ENCODE measurements at regions not wholly inside any gene's neighbourhood (a gene's known extent, or its start where the extent isn't known, plus 50 kb on each side); places are given as distances from the start of the nearest gene placed in this dataset.

GRCh38 chr4:100063355-100063754 lies 113.3 kb upstream of the H2AZ1 start:
- Histone ChIP-seq H3K9me3 (replicated peaks in 1 of 3) (no peaks in the 10 kb centered on the region), H3K36me3 (replicated peaks in 1 of 2) (no peaks in the 10 kb centered on the region), H3K4me1 (replicated peaks in 1 of 2) (no peaks in the 10 kb centered on the region), H3K4me3 (no peak overlapping the region), H3K27me3 (no peaks in the 10 kb centered on the region), H3K27ac (no peak overlapping the region)
- intact Hi-C loops (cut with DNase I): no loop called here
- WGBS, 4 donors: 2 to 37% (median 6%) methylated on average over 2 of the region's 2 CpGs
- DNase-seq: no peak
- no peak for TF ChIP-seq POLR2A (IDR thresholded peaks at IDR 0.05)
- TF ChIP-seq CTCF (IDR thresholded peaks at IDR 0.05): peak in 3 of 6 experiments; percentile 11 to 22 (median 11)

GRCh38 chr4:100062921-100063320 lies 112.8 kb upstream of the H2AZ1 start:
- no peak overlapping the region for H3K4me3 ChIP-seq
- no peak overlapping the region for H3K27ac ChIP-seq
- H3K36me3 ChIP-seq (replicated peaks in 1 of 2): no peaks in the 10 kb centered on the region
- no peaks in the 10 kb centered on the region for H3K9me3 ChIP-seq (replicated peaks in 1 of 3)
- no peak for DNase-seq
- intact Hi-C loops (cut with DNase I): no loop called here
- H3K4me1 ChIP-seq (replicated peaks in 1 of 2): no peaks in the 10 kb centered on the region
- no peak for TF ChIP-seq POLR2A (IDR thresholded peaks at IDR 0.05)
- no peak for TF ChIP-seq CTCF (IDR thresholded peaks at IDR 0.05)
- H3K27me3 ChIP-seq: no peaks in the 10 kb centered on the region

- Histone ChIP-seq H3K36me3 (replicated peaks in 1 of 2) (no peaks in the 10 kb centered on the region), H3K9me3 (replicated peaks in 1 of 3) (no peaks in the 10 kb centered on the region), H3K27ac (no peak overlapping the region), H3K4me3 (no peak overlapping the region), H3K4me1 (replicated peaks in 1 of 2) (no peaks in the 10 kb centered on the region), H3K27me3 (no peaks in the 10 kb centered on the region)
- WGBS, 4 donors: 62 to 74% (median 67%) methylated on average over 2 of the region's 2 CpGs
- intact Hi-C loops (cut with DNase I): no loop called here
- TF ChIP-seq CTCF (IDR thresholded peaks at IDR 0.05) (no peak), POLR2A (IDR thresholded peaks at IDR 0.05) (no peak)
- no peak for DNase-seq
Measured at GRCh38 chr4:100061835-100062234, 111.8 kb upstream of the H2AZ1 start.

GRCh38 chr4:100060765-100061416 lies 110.8 kb upstream of the H2AZ1 start:
- H3K27me3 ChIP-seq: no peaks in the 10 kb centered on the region
- no peak overlapping the region for H3K4me3 ChIP-seq
- no peaks in the 10 kb centered on the region for H3K36me3 ChIP-seq (replicated peaks in 1 of 2)
- TF ChIP-seq CTCF (IDR thresholded peaks at IDR 0.05): no peak
- TF ChIP-seq POLR2A (IDR thresholded peaks at IDR 0.05): no peak
- H3K27ac ChIP-seq: no peak overlapping the region
- H3K4me1 ChIP-seq (replicated peaks in 1 of 2): no peaks in the 10 kb centered on the region
- 87 to 94% (median 88%) methylated on average over 5 of the region's 5 CpGs for WGBS, 4 donors
- no peak for DNase-seq
- intact Hi-C loops (cut with DNase I): no loop called here
- no peaks in the 10 kb centered on the region for H3K9me3 ChIP-seq (replicated peaks in 1 of 3)

Measured in adrenal gland (tissue), 9 donors.